Aorta (tissue), 5 donors: ENCODE measurements at regions not wholly inside any gene's neighbourhood (a gene's known extent, or its start where the extent isn't known, plus 50 kb on each side); places are given as distances from the start of the nearest gene placed in this dataset.

Experiments used
- ATAC-seq: fragments of 200-7000 bp; cut with Tn5 transposase; one replicate; pipeline ENCODE4 v1.9.1; 2022; ENCODE audit warnings: moderate library complexity; ENCODE audit not compliant: low FRiP score
- DNase-seq, 2 donors: peaks; one replicate each; pipeline ENCODE4 v3.0.0-alpha.2; 2020
- H3K27ac ChIP-seq, 2 donors: one replicate each; pipeline ENCODE4 v1.5.1; 2013; ENCODE audit warnings: low read length in 2 of 2, mild to moderate bottlenecking in 2 of 2, moderate library complexity in 2 of 2, control low read depth in 1 of 2, inconsistent platforms in 1 of 2, low read depth in 1 of 2
- H3K27me3 ChIP-seq, 2 donors: one replicate each; pipeline ENCODE4 v1.6.1; 2013; ENCODE audit warnings: control low read depth in 1 of 2, low read length in 1 of 2, mild to moderate bottlenecking in 1 of 2, moderate library complexity in 1 of 2; ENCODE audit not compliant: insufficient read depth in 2 of 2, control insufficient read depth in 1 of 2
- H3K36me3 ChIP-seq, 2 donors: one replicate each; pipeline ENCODE4 v1.6.1; 2013; ENCODE audit warnings: control low read depth in 1 of 2, low read length in 1 of 2, mild to moderate bottlenecking in 1 of 2; ENCODE audit not compliant: insufficient read depth in 2 of 2, control insufficient read depth in 1 of 2
- H3K4me1 ChIP-seq, 2 donors: one replicate each; pipeline ENCODE4 v1.6.1; 2013; ENCODE audit warnings: low read length in 2 of 2, control low read depth in 1 of 2, mild to moderate bottlenecking in 1 of 2, moderate library complexity in 1 of 2; ENCODE audit not compliant: insufficient read depth in 2 of 2, control insufficient read depth in 1 of 2
- H3K4me3 ChIP-seq, 2 donors: one replicate each; pipeline ENCODE4 v1.5.1; 2013; ENCODE audit warnings: low read length in 2 of 2, control low read depth in 1 of 2, mild to moderate bottlenecking in 1 of 2
- H3K9me3 ChIP-seq: one replicate; pipeline ENCODE4 v1.6.1; 2013; ENCODE audit warnings: mild to moderate bottlenecking, low read length; ENCODE audit not compliant: control insufficient read depth
- WGBS, 2 donors: extraction: QIAGEN DNeasy Blood & Tissue Kit; methylation state at CpG; one replicate each; pipeline ENCODE4 v1.1.7; 2013; 5-methylcytosine and 5-hydroxymethylcytosine counted together
- intact Hi-C, 2 donors: fragments of 100-400 bp; cut with DNase I; formaldehyde crosslinking; loops; one replicate each; pipeline versions ENCODE4 v1.14.2 to v1.15.0; 2022
- donor health status: healthy with polysubstance abuse.
- donor health status: Bipolar disorder and iron deficiency.
- donor health status: DM: no; HTN: no; CAD: no.
- donor health status: DM: no; HTN: no; CAD: no.
- donor health status: DM: yes; HTN: yes; CAD: no.

DNA sequence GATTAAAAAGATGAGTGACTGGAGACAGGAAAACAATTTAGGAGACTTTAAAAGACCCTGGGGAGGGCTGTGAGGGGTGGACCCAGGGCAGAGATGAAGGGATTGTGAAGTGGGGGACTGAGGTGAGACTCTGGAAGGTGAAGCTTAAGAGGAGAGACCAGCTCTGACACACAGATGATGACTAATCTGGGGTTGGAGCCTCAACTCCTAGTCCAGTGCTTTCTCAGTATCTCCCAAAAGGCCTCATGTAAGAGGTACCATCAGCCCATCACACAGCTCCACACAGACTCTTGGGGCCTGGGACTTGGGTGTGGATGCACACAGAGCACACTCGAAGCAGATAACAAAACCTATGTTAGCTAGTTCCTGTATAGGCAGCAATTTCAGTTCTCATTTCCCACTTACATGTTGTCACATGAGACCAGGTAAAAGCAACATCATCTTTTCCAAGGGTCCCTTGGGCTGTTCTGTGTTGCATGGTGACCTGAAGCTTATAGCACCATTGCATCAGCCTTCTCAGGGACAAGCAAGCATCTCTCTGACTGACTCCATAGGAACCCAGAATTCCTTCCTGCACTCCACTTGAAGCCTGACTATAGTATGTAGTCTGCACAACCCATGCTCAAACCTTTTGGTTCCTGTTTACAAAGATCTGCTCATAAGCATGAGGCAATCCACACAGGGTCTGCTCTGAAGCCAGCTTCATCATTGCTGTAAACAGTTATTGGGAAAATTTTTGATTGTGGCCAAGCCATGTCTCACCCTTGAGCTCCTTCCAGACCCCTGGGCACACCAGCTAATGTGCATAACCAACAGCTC is 88.6 kb upstream of the MYCBP2 start:
- WGBS, 2 donors, result 83 to 86% methylated on average over 1 of the region's 1 CpG
- peak; percentile 29 for ATAC-seq
- no peak overlapping the region for H3K27ac ChIP-seq

GRCh38 chr13:77412860-77413259 is 86.0 kb upstream of the MYCBP2 start:
- no peak for ATAC-seq

More for the DNA sequence above, 88.6 kb upstream of the MYCBP2 start:
- no peaks in the 10 kb centered on the region for H3K27me3 ChIP-seq
- H3K9me3 ChIP-seq, result no peaks in the 10 kb centered on the region
- intact Hi-C loops, result no loop called here
- H3K4me3 ChIP-seq, result no peak overlapping the region
- H3K4me1 ChIP-seq, result no peaks in the 10 kb centered on the region
- DNase-seq, result no peak
- no peaks in the 10 kb centered on the region for H3K36me3 ChIP-seq

DNA sequence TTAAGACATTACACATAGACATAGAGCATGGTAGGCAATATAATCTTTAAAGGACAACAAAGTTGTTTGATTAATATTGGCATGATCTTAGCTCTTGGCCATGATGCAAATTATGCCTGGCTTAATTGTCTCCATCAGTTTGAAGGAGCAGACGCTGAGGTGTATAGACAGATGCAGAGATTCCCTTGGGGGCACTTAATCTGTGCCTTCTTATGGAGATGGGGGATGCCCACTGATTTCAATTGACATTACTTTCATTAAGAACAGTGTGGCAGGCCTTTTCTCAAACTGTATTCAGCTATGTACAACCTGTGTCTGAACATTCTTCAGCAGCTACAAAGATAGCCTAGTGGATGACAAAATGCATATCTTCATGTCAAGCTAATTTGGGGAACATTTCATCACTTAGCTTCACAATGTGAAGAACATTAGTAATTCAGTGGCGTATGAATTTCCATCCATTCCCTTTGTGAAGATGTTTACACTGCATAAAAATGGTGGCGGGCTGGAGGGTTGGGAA is 85.3 kb upstream of the MYCBP2 start:
- WGBS, 2 donors, result 60 to 71% methylated on average over 3 of the region's 3 CpGs
- H3K4me1 ChIP-seq, result no peaks in the 10 kb centered on the region
- no peak overlapping the region for H3K4me3 ChIP-seq
- DNase-seq, result no peak
- ATAC-seq, result no peak
- no peak overlapping the region for H3K27ac ChIP-seq
- no peaks in the 10 kb centered on the region for H3K36me3 ChIP-seq
- no peaks in the 10 kb centered on the region for H3K27me3 ChIP-seq
- H3K9me3 ChIP-seq, result no peaks in the 10 kb centered on the region
- intact Hi-C loops, result no loop called here

More at GRCh38 chr13:77412860-77413259, 86.0 kb upstream of the MYCBP2 start:
- no peaks in the 10 kb centered on the region for H3K9me3 ChIP-seq
- 18 to 50% methylated on average over 2 of the region's 2 CpGs for WGBS, 2 donors
- no peak overlapping the region for H3K4me3 ChIP-seq
- H3K27ac ChIP-seq, result no peak overlapping the region
- H3K36me3 ChIP-seq, result no peaks in the 10 kb centered on the region
- no peak for DNase-seq
- H3K27me3 ChIP-seq, result no peaks in the 10 kb centered on the region
- H3K4me1 ChIP-seq, result no peaks in the 10 kb centered on the region
- intact Hi-C loops, result no loop called here

DNA sequence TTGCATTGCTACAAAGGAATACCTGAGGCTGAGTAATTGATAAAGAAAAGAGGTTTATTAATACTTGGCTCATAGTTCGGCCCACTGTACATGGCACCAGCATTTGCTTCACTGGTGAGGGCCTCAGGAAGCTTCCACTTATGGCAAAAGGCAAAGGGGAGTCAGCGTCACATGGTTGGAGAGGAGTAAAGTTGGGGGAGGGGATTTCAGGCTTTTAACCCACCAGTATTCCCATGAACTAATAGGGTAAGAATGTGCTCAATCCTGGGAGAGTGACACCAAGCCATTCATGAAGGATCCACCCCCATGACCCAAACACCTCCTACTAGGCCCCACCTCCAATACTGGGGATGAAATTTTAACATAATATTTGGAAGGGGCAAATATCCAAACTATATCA is 82.5 kb upstream of the MYCBP2 start:
- no peaks in the 10 kb centered on the region for H3K9me3 ChIP-seq
- DNase-seq, result no peak
- no peaks in the 10 kb centered on the region for H3K36me3 ChIP-seq
- no peaks in the 10 kb centered on the region for H3K27me3 ChIP-seq
- no peak overlapping the region for H3K4me3 ChIP-seq
- intact Hi-C loops, result no loop called here
- no peak overlapping the region for H3K27ac ChIP-seq
- no peak for ATAC-seq
- H3K4me1 ChIP-seq, result no peaks in the 10 kb centered on the region
- WGBS, 2 donors, result 89 to 98% methylated on average over 2 of the region's 2 CpGs

DNA sequence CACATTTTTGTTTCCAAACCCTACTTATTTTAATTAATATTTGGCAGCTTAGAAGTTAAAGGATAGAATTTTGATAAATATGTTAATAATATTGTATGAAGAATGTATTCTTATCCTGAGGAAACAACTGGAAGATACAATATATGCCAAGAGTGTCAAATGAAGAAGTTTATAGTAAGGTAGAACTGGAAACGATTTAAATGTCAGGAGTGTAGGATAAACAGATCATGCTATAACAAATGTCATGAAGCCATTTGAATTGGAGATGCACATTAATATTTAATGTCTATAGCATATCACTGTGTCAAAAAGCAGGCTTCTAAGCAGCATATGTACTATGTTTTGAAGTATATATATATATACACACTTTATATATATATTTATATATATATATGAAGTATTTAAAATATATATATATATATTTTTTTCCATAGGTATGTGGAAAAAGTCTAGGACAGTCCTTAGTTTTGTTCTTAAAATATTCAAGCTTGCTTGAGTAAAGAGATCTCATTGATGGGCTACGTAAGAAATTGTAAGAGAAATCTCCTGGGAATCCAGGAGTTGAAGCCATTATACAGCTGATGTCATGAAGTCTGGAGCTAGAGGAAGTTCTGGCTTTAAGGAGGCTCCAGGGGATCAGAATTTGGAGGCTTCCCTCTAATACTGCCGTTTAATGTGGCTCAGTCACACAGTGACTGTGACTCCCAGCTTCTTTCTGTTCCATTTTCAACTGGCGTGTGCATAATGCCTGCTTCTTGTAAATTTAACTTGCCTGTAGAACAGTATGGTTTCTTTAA is 79.9 kb upstream of the MYCBP2 start:
- WGBS, 2 donors, result 57 to 62% methylated on average over 4 of the region's 4 CpGs
- intact Hi-C loops, result no loop called here
- H3K27ac ChIP-seq, result no peak overlapping the region
- H3K27me3 ChIP-seq, result no peaks in the 10 kb centered on the region
- ATAC-seq (no peak), DNase-seq (no peak)
- H3K4me1 ChIP-seq, result no peaks in the 10 kb centered on the region
- no peaks in the 10 kb centered on the region for H3K9me3 ChIP-seq
- H3K4me3 ChIP-seq, result no peak overlapping the region
- H3K36me3 ChIP-seq, result no peaks in the 10 kb centered on the region

DNA sequence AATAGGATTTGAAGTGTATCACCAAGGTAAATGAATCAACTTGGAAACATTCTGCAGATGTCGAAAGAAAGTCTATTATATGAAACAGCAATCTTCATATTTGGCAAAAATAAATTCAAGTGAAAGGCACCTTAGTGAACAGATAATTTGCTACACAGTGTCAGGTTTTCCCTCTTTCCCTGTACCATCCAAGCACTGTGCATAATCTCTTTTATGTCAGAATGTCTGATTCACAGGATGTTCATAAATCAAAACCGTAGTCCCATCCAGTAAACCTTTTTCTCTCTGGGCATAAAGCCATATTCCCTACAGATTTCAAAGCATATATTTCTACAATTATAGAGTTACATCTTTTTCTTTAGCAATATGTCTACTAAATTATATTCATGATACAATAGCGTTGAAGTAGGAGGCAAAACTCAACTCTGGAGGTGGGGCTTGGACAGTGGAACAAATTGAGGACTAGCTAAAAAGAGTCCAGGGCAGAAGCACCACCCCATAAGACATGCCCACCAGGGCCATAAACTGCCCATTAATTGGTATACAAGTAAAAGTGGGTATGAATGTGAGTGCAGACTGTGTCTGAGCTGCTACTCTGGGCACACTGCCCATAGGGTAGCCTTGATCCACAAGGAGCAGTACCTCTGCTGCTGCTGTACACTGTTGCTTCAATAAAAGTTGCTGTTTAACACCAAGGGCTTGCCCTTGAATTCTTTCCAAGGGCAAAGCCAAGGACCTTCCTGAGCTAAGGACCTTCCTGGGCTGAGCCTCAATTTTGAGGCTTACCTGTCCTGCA is 72.1 kb upstream of the MYCBP2 start:
- no peaks in the 10 kb centered on the region for H3K36me3 ChIP-seq
- no peak overlapping the region for H3K27ac ChIP-seq
- H3K9me3 ChIP-seq, result no peaks in the 10 kb centered on the region
- 76 to 77% methylated on average over 3 of the region's 3 CpGs for WGBS, 2 donors
- DNase-seq (no peak), ATAC-seq (no peak)
- no peak overlapping the region for H3K4me3 ChIP-seq
- H3K27me3 ChIP-seq, result no peaks in the 10 kb centered on the region
- H3K4me1 ChIP-seq, result no peaks in the 10 kb centered on the region
- intact Hi-C loops, result no loop called here

- 72 to 81% methylated on average over 2 of the region's 2 CpGs for WGBS, 2 donors
- no peak for ATAC-seq
- no peaks in the 10 kb centered on the region for H3K27me3 ChIP-seq
- H3K27ac ChIP-seq, result no peak overlapping the region
- H3K36me3 ChIP-seq, result no peaks in the 10 kb centered on the region
- DNase-seq, result no peak
- H3K9me3 ChIP-seq, result no peaks in the 10 kb centered on the region
- intact Hi-C loops, result no loop called here
- no peak overlapping the region for H3K4me3 ChIP-seq
- H3K4me1 ChIP-seq, result no peaks in the 10 kb centered on the region
Observed at GRCh38 chr13:77397636-77398035, 70.7 kb upstream of the MYCBP2 start.

- H3K36me3 ChIP-seq, result no peaks in the 10 kb centered on the region
- no peak overlapping the region for H3K4me3 ChIP-seq
- H3K27me3 ChIP-seq, result peaks cover 0 to 2% of the 10 kb centered on the region in 2 donors
- no peak overlapping the region for H3K27ac ChIP-seq
- no peak for DNase-seq
- no peaks in the 10 kb centered on the region for H3K9me3 ChIP-seq
- peaks cover 8 to 9% of the 10 kb centered on the region in 2 donors for H3K4me1 ChIP-seq
- intact Hi-C loops, result no loop called here
- no peak for ATAC-seq
Observed at GRCh38 chr13:77391475-77391874, 64.6 kb upstream of the MYCBP2 start.
